ENCODE measurements at regions not wholly inside any gene's neighbourhood (a gene's known extent, or its start where the extent isn't known, plus 50 kb on each side); places are given as distances from the start of the nearest gene placed in this dataset.

DNA sequence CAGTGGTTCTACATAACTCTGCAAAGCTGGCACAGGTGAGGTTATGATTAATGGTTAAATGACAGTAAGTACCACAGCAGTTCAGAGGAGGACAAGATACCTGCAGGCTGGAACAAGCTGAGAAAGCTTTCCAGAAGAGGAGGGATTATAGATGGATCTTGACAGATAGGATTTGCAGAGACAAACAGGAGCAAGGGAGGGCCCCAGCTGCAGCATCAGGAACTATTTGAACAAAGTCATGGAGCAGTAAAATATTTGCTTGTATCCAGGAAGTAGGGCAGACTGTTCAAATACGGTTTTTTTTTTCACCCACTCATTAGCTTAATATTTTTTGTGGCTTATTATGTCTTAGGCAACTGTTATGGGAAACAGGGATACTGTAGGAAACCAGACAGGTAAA, 144.4 kb upstream of the MAN1A1 start:
- no TSS peak for BruUV-seq (replicated peaks)
- no peaks in the 10 kb centered on the region for H3K79me2 ChIP-seq (ENCODE audit: control insufficient read depth, insufficient read depth, low read length)
- 0 out of 2 replicates have a peak, but pooled peaks cover 3% of the 10 kb centered on the region for H3K9me3 ChIP-seq (replicated peaks; ENCODE audit: control insufficient read depth, insufficient read depth, low read depth, low read length)
- DNase-seq (ENCODE audit: extremely low read depth in 1 of 4, low spot score in 3 of 4): no peak
- WGBS (ENCODE audit: insufficient coverage, low coverage, missing lambda C conversion rate): 18% methylated on average over 1 of the region's 1 CpG
- no peak for ATAC-seq
- intact Hi-C loops (cut with micrococcal nuclease): no loop called here
- no peaks in the 10 kb centered on the region for H3K36me3 ChIP-seq (ENCODE audit: control insufficient read depth, insufficient read depth, low read length)
- no peaks in the 10 kb centered on the region for H3K27me3 ChIP-seq (ENCODE audit: control insufficient read depth in 2 of 2, insufficient read depth in 2 of 2, low read length in 2 of 2)
- H3K27ac ChIP-seq (ENCODE audit: extremely low read depth, low read depth, low read length): no peak overlapping the region
- peaks cover 2 to 7% of the 10 kb centered on the region in 2 experiments; a peak in 2 of 5 replicates for H3K4me1 ChIP-seq (replicated peaks in 1 of 2; ENCODE audit: control insufficient read depth in 2 of 2, insufficient read depth in 2 of 2, low read length in 2 of 2)
- no peaks in the 10 kb centered on the region for H3K9me1 ChIP-seq (ENCODE audit: control insufficient read depth, insufficient read depth, low read length)
- in situ Hi-C loops (cut with MboI): no loop called here
- H2AFZ ChIP-seq (ENCODE audit: low read depth, low read length): no peak overlapping the region
- ChIA-PET CTCF (ENCODE audit: low intra/inter-chr PET ratio) (no interaction called here), POLR2A (interaction anchor here (0.8 kb wide), 1 partner anchor 10 kb away, joined by 3 read pairs; no protein-coding TSS in a partner anchor)
- H4K20me1 ChIP-seq (replicated peaks; ENCODE audit: control insufficient read depth, insufficient read depth, low read length): no peaks in the 10 kb centered on the region
- no peak overlapping the region for H3K4me3 ChIP-seq
- no peak overlapping the region for H3K4me2 ChIP-seq (ENCODE audit: insufficient read depth, low read length)
- FAIRE-seq: no peak
- no peak overlapping the region for H3K9ac ChIP-seq (ENCODE audit: insufficient read depth in 1 of 2, low read depth in 2 of 2, low read length in 2 of 2)
- no peak for TF ChIP-seq IRF2 (CRISPR knock-in tag; IDR thresholded peaks at IDR 0.05)
- TF ChIP-seq, protein P1, sequence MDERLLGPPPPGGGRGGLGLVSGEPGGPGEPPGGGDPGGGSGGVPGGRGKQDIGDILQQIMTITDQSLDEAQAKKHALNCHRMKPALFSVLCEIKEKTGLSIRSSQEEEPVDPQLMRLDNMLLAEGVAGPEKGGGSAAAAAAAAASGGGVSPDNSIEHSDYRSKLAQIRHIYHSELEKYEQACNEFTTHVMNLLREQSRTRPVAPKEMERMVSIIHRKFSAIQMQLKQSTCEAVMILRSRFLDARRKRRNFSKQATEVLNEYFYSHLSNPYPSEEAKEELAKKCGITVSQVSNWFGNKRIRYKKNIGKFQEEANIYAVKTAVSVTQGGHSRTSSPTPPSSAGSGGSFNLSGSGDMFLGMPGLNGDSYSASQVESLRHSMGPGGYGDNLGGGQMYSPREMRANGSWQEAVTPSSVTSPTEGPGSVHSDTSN (CRISPR knock-in tag; IDR thresholded peaks at IDR 0.05; ENCODE audit: low read depth): no peak
- TF ChIP-seq, protein P1 (tag; conservative IDR thresholded peaks at IDR 0.05; ENCODE audit: low read depth): peak; percentile 21; the same call in 1 of the 2 replicates
- TF ChIP-seq, protein P2, sequence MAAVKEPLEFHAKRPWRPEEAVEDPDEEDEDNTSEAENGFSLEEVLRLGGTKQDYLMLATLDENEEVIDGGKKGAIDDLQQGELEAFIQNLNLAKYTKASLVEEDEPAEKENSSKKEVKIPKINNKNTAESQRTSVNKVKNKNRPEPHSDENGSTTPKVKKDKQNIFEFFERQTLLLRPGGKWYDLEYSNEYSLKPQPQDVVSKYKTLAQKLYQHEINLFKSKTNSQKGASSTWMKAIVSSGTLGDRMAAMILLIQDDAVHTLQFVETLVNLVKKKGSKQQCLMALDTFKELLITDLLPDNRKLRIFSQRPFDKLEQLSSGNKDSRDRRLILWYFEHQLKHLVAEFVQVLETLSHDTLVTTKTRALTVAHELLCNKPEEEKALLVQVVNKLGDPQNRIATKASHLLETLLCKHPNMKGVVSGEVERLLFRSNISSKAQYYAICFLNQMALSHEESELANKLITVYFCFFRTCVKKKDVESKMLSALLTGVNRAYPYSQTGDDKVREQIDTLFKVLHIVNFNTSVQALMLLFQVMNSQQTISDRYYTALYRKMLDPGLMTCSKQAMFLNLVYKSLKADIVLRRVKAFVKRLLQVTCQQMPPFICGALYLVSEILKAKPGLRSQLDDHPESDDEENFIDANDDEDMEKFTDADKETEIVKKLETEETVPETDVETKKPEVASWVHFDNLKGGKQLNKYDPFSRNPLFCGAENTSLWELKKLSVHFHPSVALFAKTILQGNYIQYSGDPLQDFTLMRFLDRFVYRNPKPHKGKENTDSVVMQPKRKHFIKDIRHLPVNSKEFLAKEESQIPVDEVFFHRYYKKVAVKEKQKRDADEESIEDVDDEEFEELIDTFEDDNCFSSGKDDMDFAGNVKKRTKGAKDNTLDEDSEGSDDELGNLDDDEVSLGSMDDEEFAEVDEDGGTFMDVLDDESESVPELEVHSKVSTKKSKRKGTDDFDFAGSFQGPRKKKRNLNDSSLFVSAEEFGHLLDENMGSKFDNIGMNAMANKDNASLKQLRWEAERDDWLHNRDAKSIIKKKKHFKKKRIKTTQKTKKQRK (IDR thresholded peaks at IDR 0.05; ENCODE audit: borderline replicate concordance, low read depth, low read length): no peak
- TF ChIP-seq, protein P3, sequence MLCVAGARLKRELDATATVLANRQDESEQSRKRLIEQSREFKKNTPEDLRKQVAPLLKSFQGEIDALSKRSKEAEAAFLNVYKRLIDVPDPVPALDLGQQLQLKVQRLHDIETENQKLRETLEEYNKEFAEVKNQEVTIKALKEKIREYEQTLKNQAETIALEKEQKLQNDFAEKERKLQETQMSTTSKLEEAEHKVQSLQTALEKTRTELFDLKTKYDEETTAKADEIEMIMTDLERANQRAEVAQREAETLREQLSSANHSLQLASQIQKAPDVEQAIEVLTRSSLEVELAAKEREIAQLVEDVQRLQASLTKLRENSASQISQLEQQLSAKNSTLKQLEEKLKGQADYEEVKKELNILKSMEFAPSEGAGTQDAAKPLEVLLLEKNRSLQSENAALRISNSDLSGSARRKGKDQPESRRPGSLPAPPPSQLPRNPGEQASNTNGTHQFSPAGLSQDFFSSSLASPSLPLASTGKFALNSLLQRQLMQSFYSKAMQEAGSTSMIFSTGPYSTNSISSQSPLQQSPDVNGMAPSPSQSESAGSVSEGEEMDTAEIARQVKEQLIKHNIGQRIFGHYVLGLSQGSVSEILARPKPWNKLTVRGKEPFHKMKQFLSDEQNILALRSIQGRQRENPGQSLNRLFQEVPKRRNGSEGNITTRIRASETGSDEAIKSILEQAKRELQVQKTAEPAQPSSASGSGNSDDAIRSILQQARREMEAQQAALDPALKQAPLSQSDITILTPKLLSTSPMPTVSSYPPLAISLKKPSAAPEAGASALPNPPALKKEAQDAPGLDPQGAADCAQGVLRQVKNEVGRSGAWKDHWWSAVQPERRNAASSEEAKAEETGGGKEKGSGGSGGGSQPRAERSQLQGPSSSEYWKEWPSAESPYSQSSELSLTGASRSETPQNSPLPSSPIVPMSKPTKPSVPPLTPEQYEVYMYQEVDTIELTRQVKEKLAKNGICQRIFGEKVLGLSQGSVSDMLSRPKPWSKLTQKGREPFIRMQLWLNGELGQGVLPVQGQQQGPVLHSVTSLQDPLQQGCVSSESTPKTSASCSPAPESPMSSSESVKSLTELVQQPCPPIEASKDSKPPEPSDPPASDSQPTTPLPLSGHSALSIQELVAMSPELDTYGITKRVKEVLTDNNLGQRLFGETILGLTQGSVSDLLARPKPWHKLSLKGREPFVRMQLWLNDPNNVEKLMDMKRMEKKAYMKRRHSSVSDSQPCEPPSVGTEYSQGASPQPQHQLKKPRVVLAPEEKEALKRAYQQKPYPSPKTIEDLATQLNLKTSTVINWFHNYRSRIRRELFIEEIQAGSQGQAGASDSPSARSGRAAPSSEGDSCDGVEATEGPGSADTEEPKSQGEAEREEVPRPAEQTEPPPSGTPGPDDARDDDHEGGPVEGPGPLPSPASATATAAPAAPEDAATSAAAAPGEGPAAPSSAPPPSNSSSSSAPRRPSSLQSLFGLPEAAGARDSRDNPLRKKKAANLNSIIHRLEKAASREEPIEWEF (CRISPR knock-in tag; IDR thresholded peaks at IDR 0.05): no peak
- no peak for TF ChIP-seq ZNF696 (CRISPR knock-in tag; conservative IDR thresholded peaks at IDR 0.05)
- no peak for TF ChIP-seq ZC3H11A (IDR thresholded peaks at IDR 0.05; ENCODE audit: low read depth, low read length)
- TF ChIP-seq NFRKB (IDR thresholded peaks at IDR 0.05; ENCODE audit: low read depth): no peak
- no peak for TF ChIP-seq ZNF23 (CRISPR knock-in tag; IDR thresholded peaks at IDR 0.05)
- TF ChIP-seq ELF1 (tag; IDR thresholded peaks at IDR 0.05): 0 out of 2 replicates have a peak, but pooled peaks have one; percentile 24
- TF ChIP-seq ZNF124 (CRISPR knock-in tag; IDR thresholded peaks at IDR 0.05): no peak
- TF ChIP-seq CCAR2 (IDR thresholded peaks at IDR 0.05; ENCODE audit: low read depth, low read length): no peak
- TF ChIP-seq ZNF184 (CRISPR knock-in tag; IDR thresholded peaks at IDR 0.05): no peak
